Neural progenitor cell (in vitro differentiated cells): ENCODE measurements at regions not wholly inside any gene's neighbourhood (a gene's known extent, or its start where the extent isn't known, plus 50 kb on each side); places are given as distances from the start of the nearest gene placed in this dataset.
A peak's percentile ranks its signal among the peaks of the same experiment; 100 is the strongest.

Experiments used
- DNase-seq: peaks from one replicate; pipeline ENCODE4 v3.0.0-alpha.2; 2016; ENCODE audit warnings: low spot score
- H2AFZ ChIP-seq: fragments of 200-600 bp; sonication (generic); replicated peaks from 2 replicates; pipeline ENCODE4 v1.6.1; 2016; ENCODE audit warnings: antibody characterized with exemption
- H3F3A ChIP-seq: fragments of 200-600 bp; sonication (generic); 2 replicates; pipeline ENCODE4 v1.6.1; 2016; ENCODE audit warnings: antibody characterized with exemption, low read depth
- H3K27ac ChIP-seq: fragments of 200-600 bp; sonication (generic); 2 replicates; pipeline ENCODE4 v1.5.1; 2016; ENCODE audit warnings: mild to moderate bottlenecking
- H3K27me3 ChIP-seq: fragments of 200-600 bp; sonication (generic); 2 replicates; pipeline ENCODE4 v1.6.1; 2016; ENCODE audit warnings: mild to moderate bottlenecking, moderate library complexity
- H3K36me3 ChIP-seq: fragments of 200-600 bp; sonication (generic); 2 replicates; pipeline ENCODE4 v1.5.1; 2016
- H3K4me1 ChIP-seq: fragments of 200-600 bp; sonication (generic); 2 replicates; pipeline ENCODE4 v1.6.1; 2016; ENCODE audit warnings: mixed run types
- H3K4me2 ChIP-seq: fragments of 200-600 bp; sonication (generic); 2 replicates; pipeline ENCODE4 v1.6.1; 2016
- H3K4me3 ChIP-seq: fragments of 200-600 bp; sonication (generic); 2 replicates; pipeline ENCODE4 v1.5.1; 2016
- H3K79me2 ChIP-seq: fragments of 200-600 bp; sonication (generic); 2 replicates; pipeline ENCODE4 v1.6.1; 2016; ENCODE audit warnings: low read depth
- H3K9ac ChIP-seq: fragments of 200-600 bp; sonication (generic); 2 replicates; pipeline ENCODE4 v1.6.1; 2016
- H3K9me3 ChIP-seq: fragments of 200-600 bp; sonication (generic); 2 replicates; pipeline ENCODE4 v1.5.1; 2016; ENCODE audit warnings: low read depth
- H4K20me1 ChIP-seq: fragments of 200-600 bp; sonication (generic); 2 replicates; pipeline ENCODE4 v1.6.1; 2016; ENCODE audit warnings: low read depth
- H3K27ac Mint-ChIP-seq: 3 replicates; pipeline ENCODE4 v1.8.0; 2021; ENCODE audit warnings: mixed read lengths
- H3K27me3 Mint-ChIP-seq: 2 replicates; pipeline ENCODE4 v1.8.0; 2022; ENCODE audit warnings: low read depth, mild to moderate bottlenecking, inconsistent platforms, moderate library complexity, mixed read lengths; ENCODE audit not compliant: insufficient read depth
- H3K36me3 Mint-ChIP-seq: 3 replicates; pipeline ENCODE4 v1.8.0; 2021; ENCODE audit warnings: mixed read lengths
- H3K4me1 Mint-ChIP-seq: 3 replicates; pipeline ENCODE4 v1.8.0; 2021; ENCODE audit warnings: mixed read lengths
- H3K4me3 Mint-ChIP-seq: 3 replicates; pipeline ENCODE4 v1.8.0; 2021; ENCODE audit warnings: mild to moderate bottlenecking, moderate library complexity, mixed read lengths
- H3K9me3 Mint-ChIP-seq: 3 replicates; pipeline ENCODE4 v1.8.0; 2020; ENCODE audit warnings: mixed read lengths
- EZH2 ChIP-seq: fragments of 200-600 bp; sonication (generic); IDR thresholded peaks from 2 replicates; pipeline ENCODE4 v1.6.1; 2017; ENCODE audit warnings: antibody characterized with exemption, mild to moderate bottlenecking, moderate library complexity
- EZH2phosphoT487 ChIP-seq: fragments of 200-600 bp; sonication (generic); IDR thresholded peaks from 2 replicates; pipeline ENCODE4 v1.6.1; 2017; ENCODE audit warnings: antibody characterized with exemption
- TF ChIP-seq, protein P1 (sequence below): fragments of 200-600 bp; sonication (generic); IDR thresholded peaks from 2 replicates; pipeline ENCODE4 v1.5.1; 2017; ENCODE audit warnings: antibody characterized with exemption, mild to moderate bottlenecking

DNA sequence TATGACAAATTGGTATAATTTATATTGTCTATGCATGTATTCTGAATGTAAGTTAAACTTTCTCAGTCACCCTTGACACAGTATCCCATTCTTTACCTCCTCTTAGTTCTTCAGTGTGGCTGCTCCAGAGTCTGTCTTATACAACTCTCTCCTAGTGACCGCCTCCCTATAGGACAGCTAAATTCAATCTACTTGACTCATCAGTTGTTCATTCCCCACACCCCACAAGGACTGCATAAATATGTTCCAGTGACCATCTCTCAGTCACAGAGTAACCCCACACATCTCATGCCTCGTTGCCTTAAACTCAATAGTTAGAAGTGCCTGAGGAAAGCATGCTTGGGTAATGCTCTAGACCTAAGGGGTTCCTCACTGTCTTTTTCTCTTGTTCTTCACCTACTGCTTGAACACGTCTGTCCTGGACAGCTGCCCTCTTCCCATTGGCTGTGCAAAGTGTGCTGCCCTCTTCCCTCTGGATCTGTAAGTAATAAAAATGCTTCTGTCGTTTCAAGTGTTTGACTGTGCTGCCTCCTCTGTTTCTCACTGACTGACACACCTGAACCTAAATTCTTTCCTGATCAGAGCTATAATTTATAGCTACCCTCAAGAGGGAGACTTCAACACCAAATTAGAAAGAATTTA, 494.6 kb upstream of the GRM3 start:
- Histone ChIP-seq H4K20me1 (no peaks in the 10 kb centered on the region), H3K9me3 (no peaks in the 10 kb centered on the region), H3K9ac (no peak overlapping the region), H3K27ac (no peak overlapping the region), H3K79me2 (no peaks in the 10 kb centered on the region), H3K36me3 (no peaks in the 10 kb centered on the region), H3K4me1 (no peaks in the 10 kb centered on the region), H2AFZ (peak overlapping the region; percentile 6), H3K4me2 (no peak overlapping the region), H3F3A (no peaks in the 10 kb centered on the region), H3K27me3 (no peaks in the 10 kb centered on the region), H3K4me3 (no peak overlapping the region)
- Mint-ChIP-seq H3K4me3 (no peak overlapping the region), H3K27ac (peak overlapping the region; percentile 36), H3K9me3 (no peaks in the 10 kb centered on the region), H3K4me1 (no peaks in the 10 kb centered on the region), H3K36me3 (no peaks in the 10 kb centered on the region), H3K27me3 (peaks cover 2% of the 10 kb centered on the region)
- no peak for TF ChIP-seq EZH2phosphoT487
- no peak for TF ChIP-seq EZH2
- TF ChIP-seq, protein P1, sequence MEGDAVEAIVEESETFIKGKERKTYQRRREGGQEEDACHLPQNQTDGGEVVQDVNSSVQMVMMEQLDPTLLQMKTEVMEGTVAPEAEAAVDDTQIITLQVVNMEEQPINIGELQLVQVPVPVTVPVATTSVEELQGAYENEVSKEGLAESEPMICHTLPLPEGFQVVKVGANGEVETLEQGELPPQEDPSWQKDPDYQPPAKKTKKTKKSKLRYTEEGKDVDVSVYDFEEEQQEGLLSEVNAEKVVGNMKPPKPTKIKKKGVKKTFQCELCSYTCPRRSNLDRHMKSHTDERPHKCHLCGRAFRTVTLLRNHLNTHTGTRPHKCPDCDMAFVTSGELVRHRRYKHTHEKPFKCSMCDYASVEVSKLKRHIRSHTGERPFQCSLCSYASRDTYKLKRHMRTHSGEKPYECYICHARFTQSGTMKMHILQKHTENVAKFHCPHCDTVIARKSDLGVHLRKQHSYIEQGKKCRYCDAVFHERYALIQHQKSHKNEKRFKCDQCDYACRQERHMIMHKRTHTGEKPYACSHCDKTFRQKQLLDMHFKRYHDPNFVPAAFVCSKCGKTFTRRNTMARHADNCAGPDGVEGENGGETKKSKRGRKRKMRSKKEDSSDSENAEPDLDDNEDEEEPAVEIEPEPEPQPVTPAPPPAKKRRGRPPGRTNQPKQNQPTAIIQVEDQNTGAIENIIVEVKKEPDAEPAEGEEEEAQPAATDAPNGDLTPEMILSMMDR = no peak
- no peak for DNase-seq

DNA sequence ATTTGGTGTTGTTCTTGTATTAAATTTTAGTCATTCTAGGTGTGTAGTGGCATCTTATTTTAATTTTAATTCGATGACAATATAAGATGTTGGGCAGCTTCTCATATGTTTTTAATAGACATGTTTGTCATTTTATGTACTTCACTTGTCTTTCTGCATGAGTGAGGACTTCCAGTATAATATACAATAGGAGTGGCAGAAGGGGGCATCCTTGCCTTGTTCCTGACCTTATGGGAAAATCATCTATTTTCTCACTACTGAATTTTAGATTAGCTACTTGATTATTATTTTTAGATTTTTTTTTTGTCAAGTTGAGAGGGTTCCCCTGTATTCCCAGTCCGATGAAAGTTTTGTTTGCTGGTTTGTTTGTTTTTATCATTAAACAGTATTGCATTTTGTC, 495.2 kb upstream of the GRM3 start:
- H3K9me3 ChIP-seq = no peaks in the 10 kb centered on the region
- H3K9ac ChIP-seq = no peak overlapping the region
- H3K4me3 ChIP-seq = no peak overlapping the region
- H3K9me3 Mint-ChIP-seq = no peaks in the 10 kb centered on the region
- DNase-seq = no peak
- H3K4me1 Mint-ChIP-seq = no peaks in the 10 kb centered on the region
- no peaks in the 10 kb centered on the region for H3K27me3 ChIP-seq
- no peaks in the 10 kb centered on the region for H3K27me3 Mint-ChIP-seq
- H3F3A ChIP-seq = no peaks in the 10 kb centered on the region
- H3K4me3 Mint-ChIP-seq = no peak overlapping the region
- H2AFZ ChIP-seq = no peak overlapping the region
- no peak overlapping the region for H3K27ac Mint-ChIP-seq
- TF ChIP-seq EZH2 (no peak), EZH2phosphoT487 (no peak)
- TF ChIP-seq, protein P1 = peak; percentile 19
- no peaks in the 10 kb centered on the region for H3K36me3 ChIP-seq
- H3K4me2 ChIP-seq = no peak overlapping the region
- H3K4me1 ChIP-seq = no peaks in the 10 kb centered on the region
- H3K27ac ChIP-seq = no peak overlapping the region
- no peaks in the 10 kb centered on the region for H3K36me3 Mint-ChIP-seq
- H3K79me2 ChIP-seq = no peaks in the 10 kb centered on the region
- no peaks in the 10 kb centered on the region for H4K20me1 ChIP-seq

DNA sequence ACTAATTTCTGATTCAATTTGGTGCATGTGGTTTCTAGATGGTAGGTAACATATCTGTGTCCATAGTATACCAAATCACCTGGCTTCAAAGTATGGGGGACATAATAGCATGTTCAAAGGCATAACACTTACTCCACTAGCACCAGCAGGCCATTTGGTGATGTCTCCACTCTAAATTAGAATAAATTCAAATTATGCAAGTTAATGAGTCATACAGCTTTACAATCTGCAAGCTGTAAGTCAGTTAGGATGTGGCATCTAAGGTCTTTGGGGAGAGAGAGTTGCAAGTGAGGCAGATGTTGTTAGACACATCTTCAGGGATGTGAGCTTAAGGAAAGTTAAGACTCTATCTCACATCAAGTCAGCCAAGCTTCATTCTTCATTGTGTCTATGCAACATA, 506.4 kb upstream of the GRM3 start:
- no peaks in the 10 kb centered on the region for H3F3A ChIP-seq
- H3K36me3 ChIP-seq = no peaks in the 10 kb centered on the region
- DNase-seq = no peak
- no peak overlapping the region for H3K4me3 ChIP-seq
- H3K27ac ChIP-seq = no peak overlapping the region
- no peak overlapping the region for H3K4me3 Mint-ChIP-seq
- H3K27me3 Mint-ChIP-seq = no peaks in the 10 kb centered on the region
- no peaks in the 10 kb centered on the region for H3K36me3 Mint-ChIP-seq
- no peaks in the 10 kb centered on the region for H3K27me3 ChIP-seq
- H4K20me1 ChIP-seq = no peaks in the 10 kb centered on the region
- TF ChIP-seq, protein P1 = no peak
- TF ChIP-seq EZH2 (no peak), EZH2phosphoT487 (no peak)
- H3K9me3 ChIP-seq = no peaks in the 10 kb centered on the region
- H2AFZ ChIP-seq = no peak overlapping the region
- no peaks in the 10 kb centered on the region for H3K9me3 Mint-ChIP-seq
- no peaks in the 10 kb centered on the region for H3K4me1 ChIP-seq
- no peak overlapping the region for H3K9ac ChIP-seq
- no peaks in the 10 kb centered on the region for H3K4me1 Mint-ChIP-seq
- H3K27ac Mint-ChIP-seq = no peak overlapping the region
- H3K4me2 ChIP-seq = no peak overlapping the region
- no peaks in the 10 kb centered on the region for H3K79me2 ChIP-seq
